WTC11 (cell line): ENCODE measurements at regions not wholly inside any gene's neighbourhood (a gene's known extent, or its start where the extent isn't known, plus 50 kb on each side); places are given as distances from the start of the nearest gene placed in this dataset.

Source experiments
- ATAC-seq: fragments of 200-7000 bp; cut with Tn5 transposase; 2 replicates; pipeline ENCODE4 v1.10.0; 2021; ENCODE audit warnings: mild to moderate bottlenecking, moderate library complexity
- CTCF ChIA-PET: fragments of 300-600 bp; sonication (Branson Sonifier 250); formaldehyde crosslinking; loops from one replicate; lab custom pipeline; 2021; ENCODE audit warnings: antibody characterized with exemption; lab: Charles Lee
- POLR2A ChIA-PET: fragments of 350-600 bp; sonication (Branson Sonifier 250); formaldehyde crosslinking; loops from one replicate; lab custom pipeline; 2021; ENCODE audit warnings: antibody characterized with exemption; lab: Charles Lee
- DNase-seq: peaks from one replicate; pipeline ENCODE4 v3.0.0; 2021; ENCODE audit warnings: low spot score
- H3K27ac Mint-ChIP-seq: 2 replicates; pipeline ENCODE4 v1.8.0; 2021; ENCODE audit warnings: mixed read lengths
- H3K27me3 Mint-ChIP-seq: 2 replicates; pipeline ENCODE4 v1.8.0; 2021; ENCODE audit warnings: low read depth, mild to moderate bottlenecking, moderate library complexity, mixed read lengths
- H3K36me3 Mint-ChIP-seq: 2 replicates; pipeline ENCODE4 v1.8.0; 2021; ENCODE audit warnings: mixed read lengths
- H3K4me1 Mint-ChIP-seq: 2 replicates; pipeline ENCODE4 v1.8.0; 2022; ENCODE audit warnings: mixed read lengths
- H3K4me3 Mint-ChIP-seq: 2 replicates; pipeline ENCODE4 v1.8.0; 2021; ENCODE audit warnings: mild to moderate bottlenecking, moderate library complexity, mixed read lengths
- H3K9me3 Mint-ChIP-seq: 2 replicates; pipeline ENCODE4 v1.8.0; 2021; ENCODE audit warnings: mixed read lengths
- CREM ChIP-seq: sonication (generic); formaldehyde crosslinking; IDR thresholded peaks from 2 replicates; pipeline ENCODE4 v1.8.1; 2022; ENCODE audit warnings: mild to moderate bottlenecking, missing genetic modification reagents, moderate library complexity
- ELF4 ChIP-seq: sonication (generic); formaldehyde crosslinking; IDR thresholded peaks from 2 replicates; pipeline ENCODE4 v1.8.1; 2022; ENCODE audit warnings: low read depth, mild to moderate bottlenecking, moderate library complexity, missing genetic modification reagents
- FOXJ3 ChIP-seq: sonication (generic); formaldehyde crosslinking; IDR thresholded peaks from 2 replicates; pipeline ENCODE4 v1.9.0; 2021; ENCODE audit warnings: missing genetic modification reagents, mild to moderate bottlenecking, borderline replicate concordance
- FOXP1 ChIP-seq: sonication (generic); formaldehyde crosslinking; IDR thresholded peaks from 2 replicates; pipeline ENCODE4 v1.8.0; 2022; ENCODE audit warnings: missing genetic modification reagents, mild to moderate bottlenecking, moderate library complexity, borderline replicate concordance
- GRHL2 ChIP-seq: fragments of 250-450 bp; sonication (Bioruptor Pico); IDR thresholded peaks from 2 replicates; pipeline ENCODE4 v1.8.0; 2022; ENCODE audit warnings: mild to moderate bottlenecking, moderate library complexity; ENCODE audit not compliant: insufficient replicate concordance, severe bottlenecking
- MYBL2 ChIP-seq: sonication (generic); formaldehyde crosslinking; IDR thresholded peaks from 2 replicates; pipeline ENCODE4 v1.8.1; 2023; ENCODE audit warnings: mild to moderate bottlenecking, moderate library complexity, missing genetic modification reagents
- NFE2L1 ChIP-seq: sonication (generic); formaldehyde crosslinking; IDR thresholded peaks from 2 replicates; pipeline ENCODE4 v1.8.1; 2023; ENCODE audit warnings: missing genetic modification reagents
- NFYB ChIP-seq: sonication (generic); formaldehyde crosslinking; conservative IDR thresholded peaks from 2 replicates; pipeline ENCODE4 v1.8.0; 2022; ENCODE audit warnings: low read depth, missing genetic modification reagents
- OVOL2 ChIP-seq: fragments of 250-450 bp; sonication (Bioruptor Pico); IDR thresholded peaks from 2 replicates; pipeline ENCODE4 v1.9.0; 2021; ENCODE audit warnings: mild to moderate bottlenecking, borderline replicate concordance
- TCF7 ChIP-seq: sonication (generic); formaldehyde crosslinking; IDR thresholded peaks from 2 replicates; pipeline ENCODE4 v1.8.0; 2022; ENCODE audit warnings: mild to moderate bottlenecking, low read depth, missing genetic modification reagents, moderate library complexity
- TEAD1 ChIP-seq: sonication (generic); formaldehyde crosslinking; IDR thresholded peaks from 2 replicates; pipeline ENCODE4 v1.8.0; 2022; ENCODE audit warnings: mild to moderate bottlenecking, missing genetic modification reagents
- ZBTB21 ChIP-seq: sonication (generic); formaldehyde crosslinking; IDR thresholded peaks from 2 replicates; pipeline ENCODE4 v1.8.1; 2023; ENCODE audit warnings: mild to moderate bottlenecking, missing genetic modification reagents, borderline replicate concordance
- TF ChIP-seq, protein P1 (sequence below): fragments of 250-450 bp; sonication (Bioruptor Pico); IDR thresholded peaks from 2 replicates; pipeline ENCODE4 v1.9.0; 2021; ENCODE audit warnings: moderate library complexity, mild to moderate bottlenecking, inconsistent platforms, borderline replicate concordance
- TF ChIP-seq, protein P2 (sequence below): fragments of 250-450 bp; sonication (Bioruptor Pico); IDR thresholded peaks from 2 replicates; pipeline ENCODE4 v1.8.0; 2021; ENCODE audit warnings: mild to moderate bottlenecking
- TF ChIP-seq, protein P3 (sequence below): sonication (generic); formaldehyde crosslinking; IDR thresholded peaks from 2 replicates; pipeline ENCODE4 v1.8.1; 2023; ENCODE audit warnings: mild to moderate bottlenecking, moderate library complexity, missing genetic modification reagents
- TF ChIP-seq, protein P4 (sequence below): sonication (generic); formaldehyde crosslinking; IDR thresholded peaks from 2 replicates; pipeline ENCODE4 v1.8.1; 2022; ENCODE audit warnings: low read depth, missing genetic modification reagents, borderline replicate concordance
- TF ChIP-seq, protein P5 (sequence below): sonication (generic); formaldehyde crosslinking; IDR thresholded peaks from 2 replicates; pipeline ENCODE4 v1.8.1; 2022; ENCODE audit warnings: low read depth, mild to moderate bottlenecking, moderate library complexity, missing genetic modification reagents, borderline replicate concordance
- TF ChIP-seq, protein P6 (sequence below): sonication (generic); formaldehyde crosslinking; IDR thresholded peaks from 2 replicates; pipeline ENCODE4 v1.8.1; 2022; ENCODE audit warnings: mild to moderate bottlenecking, moderate library complexity, missing genetic modification reagents
- TF ChIP-seq, protein P7 (sequence below): sonication (generic); formaldehyde crosslinking; IDR thresholded peaks from 2 replicates; pipeline ENCODE4 v1.8.1; 2023; ENCODE audit warnings: mild to moderate bottlenecking, missing genetic modification reagents, moderate library complexity
- TF ChIP-seq, protein P8 (sequence below): sonication (generic); formaldehyde crosslinking; conservative IDR thresholded peaks from 2 replicates; pipeline ENCODE4 v1.8.1; 2022; ENCODE audit warnings: mild to moderate bottlenecking, missing genetic modification reagents
- TF ChIP-seq, protein P9 (sequence below): sonication (generic); formaldehyde crosslinking; IDR thresholded peaks from 2 replicates; pipeline ENCODE4 v1.8.0; 2022; ENCODE audit warnings: mild to moderate bottlenecking, missing genetic modification reagents
- TF ChIP-seq, protein P10 (sequence below): sonication (generic); formaldehyde crosslinking; IDR thresholded peaks from 2 replicates; pipeline ENCODE4 v1.8.1; 2023; ENCODE audit warnings: mild to moderate bottlenecking, missing genetic modification reagents, moderate library complexity

DNA sequence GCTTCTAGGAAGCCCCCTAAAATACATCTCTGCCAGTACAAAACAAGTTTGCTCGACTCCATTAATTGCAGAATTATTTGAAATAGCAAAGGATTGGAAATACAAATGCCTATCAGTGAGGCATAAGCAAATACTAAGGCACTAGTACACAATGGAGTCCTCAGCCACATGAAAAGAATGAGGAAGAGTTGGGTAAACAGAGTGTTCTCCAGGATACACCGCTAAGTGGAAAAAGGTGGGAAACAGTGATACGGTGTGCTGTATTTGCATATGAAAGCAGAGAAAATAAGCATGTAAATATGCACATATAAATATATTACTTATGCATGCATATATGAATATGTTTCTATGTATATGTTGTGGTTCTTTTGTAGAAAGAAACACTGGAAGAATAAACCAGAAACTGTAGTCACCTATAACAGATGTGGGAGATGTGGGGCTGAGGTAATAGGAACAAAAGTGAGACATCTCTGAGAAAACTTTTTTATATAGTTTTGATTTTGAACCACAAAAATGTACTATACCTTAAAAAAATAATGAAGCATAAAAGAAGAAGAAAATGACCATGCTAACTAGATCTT lies 143.4 kb upstream of the MYLIP start (continued):
- TF ChIP-seq GRHL2 (CRISPR knock-in tag) (no peak), TCF7 (CRISPR knock-in tag) (no peak), OVOL2 (CRISPR knock-in tag) (no peak), CREM (CRISPR knock-in tag) (no peak), MYBL2 (CRISPR knock-in tag) (no peak), FOXP1 (CRISPR knock-in tag) (no peak), NFYB (CRISPR knock-in tag) (no peak)
- TF ChIP-seq, protein P1, sequence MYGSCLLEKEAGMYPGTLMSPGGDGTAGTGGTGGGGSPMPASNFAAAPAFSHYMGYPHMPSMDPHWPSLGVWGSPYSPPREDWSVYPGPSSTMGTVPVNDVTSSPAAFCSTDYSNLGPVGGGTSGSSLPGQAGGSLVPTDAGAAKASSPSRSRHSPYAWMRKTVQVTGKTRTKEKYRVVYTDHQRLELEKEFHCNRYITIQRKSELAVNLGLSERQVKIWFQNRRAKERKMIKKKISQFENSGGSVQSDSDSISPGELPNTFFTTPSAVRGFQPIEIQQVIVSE (CRISPR knock-in tag), result no peak
- TF ChIP-seq, protein P2, sequence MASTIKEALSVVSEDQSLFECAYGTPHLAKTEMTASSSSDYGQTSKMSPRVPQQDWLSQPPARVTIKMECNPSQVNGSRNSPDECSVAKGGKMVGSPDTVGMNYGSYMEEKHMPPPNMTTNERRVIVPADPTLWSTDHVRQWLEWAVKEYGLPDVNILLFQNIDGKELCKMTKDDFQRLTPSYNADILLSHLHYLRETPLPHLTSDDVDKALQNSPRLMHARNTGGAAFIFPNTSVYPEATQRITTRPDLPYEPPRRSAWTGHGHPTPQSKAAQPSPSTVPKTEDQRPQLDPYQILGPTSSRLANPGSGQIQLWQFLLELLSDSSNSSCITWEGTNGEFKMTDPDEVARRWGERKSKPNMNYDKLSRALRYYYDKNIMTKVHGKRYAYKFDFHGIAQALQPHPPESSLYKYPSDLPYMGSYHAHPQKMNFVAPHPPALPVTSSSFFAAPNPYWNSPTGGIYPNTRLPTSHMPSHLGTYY (CRISPR knock-in tag), result no peak
- TF ChIP-seq, protein P3, sequence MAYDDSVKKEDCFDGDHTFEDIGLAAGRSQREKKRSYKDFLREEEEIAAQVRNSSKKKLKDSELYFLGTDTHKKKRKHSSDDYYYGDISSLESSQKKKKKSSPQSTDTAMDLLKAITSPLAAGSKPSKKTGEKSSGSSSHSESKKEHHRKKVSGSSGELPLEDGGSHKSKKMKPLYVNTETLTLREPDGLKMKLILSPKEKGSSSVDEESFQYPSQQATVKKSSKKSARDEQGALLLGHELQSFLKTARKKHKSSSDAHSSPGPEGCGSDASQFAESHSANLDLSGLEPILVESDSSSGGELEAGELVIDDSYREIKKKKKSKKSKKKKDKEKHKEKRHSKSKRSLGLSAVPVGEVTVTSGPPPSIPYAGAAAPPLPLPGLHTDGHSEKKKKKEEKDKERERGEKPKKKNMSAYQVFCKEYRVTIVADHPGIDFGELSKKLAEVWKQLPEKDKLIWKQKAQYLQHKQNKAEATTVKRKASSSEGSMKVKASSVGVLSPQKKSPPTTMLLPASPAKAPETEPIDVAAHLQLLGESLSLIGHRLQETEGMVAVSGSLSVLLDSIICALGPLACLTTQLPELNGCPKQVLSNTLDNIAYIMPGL, result no peak
- TF ChIP-seq, protein P4, sequence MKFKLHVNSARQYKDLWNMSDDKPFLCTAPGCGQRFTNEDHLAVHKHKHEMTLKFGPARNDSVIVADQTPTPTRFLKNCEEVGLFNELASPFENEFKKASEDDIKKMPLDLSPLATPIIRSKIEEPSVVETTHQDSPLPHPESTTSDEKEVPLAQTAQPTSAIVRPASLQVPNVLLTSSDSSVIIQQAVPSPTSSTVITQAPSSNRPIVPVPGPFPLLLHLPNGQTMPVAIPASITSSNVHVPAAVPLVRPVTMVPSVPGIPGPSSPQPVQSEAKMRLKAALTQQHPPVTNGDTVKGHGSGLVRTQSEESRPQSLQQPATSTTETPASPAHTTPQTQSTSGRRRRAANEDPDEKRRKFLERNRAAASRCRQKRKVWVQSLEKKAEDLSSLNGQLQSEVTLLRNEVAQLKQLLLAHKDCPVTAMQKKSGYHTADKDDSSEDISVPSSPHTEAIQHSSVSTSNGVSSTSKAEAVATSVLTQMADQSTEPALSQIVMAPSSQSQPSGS (CRISPR knock-in tag), result no peak
- TF ChIP-seq, protein P5, sequence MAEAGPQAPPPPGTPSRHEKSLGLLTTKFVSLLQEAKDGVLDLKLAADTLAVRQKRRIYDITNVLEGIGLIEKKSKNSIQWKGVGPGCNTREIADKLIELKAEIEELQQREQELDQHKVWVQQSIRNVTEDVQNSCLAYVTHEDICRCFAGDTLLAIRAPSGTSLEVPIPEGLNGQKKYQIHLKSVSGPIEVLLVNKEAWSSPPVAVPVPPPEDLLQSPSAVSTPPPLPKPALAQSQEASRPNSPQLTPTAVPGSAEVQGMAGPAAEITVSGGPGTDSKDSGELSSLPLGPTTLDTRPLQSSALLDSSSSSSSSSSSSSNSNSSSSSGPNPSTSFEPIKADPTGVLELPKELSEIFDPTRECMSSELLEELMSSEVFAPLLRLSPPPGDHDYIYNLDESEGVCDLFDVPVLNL (CRISPR knock-in tag), result no peak
- TF ChIP-seq, protein P6, sequence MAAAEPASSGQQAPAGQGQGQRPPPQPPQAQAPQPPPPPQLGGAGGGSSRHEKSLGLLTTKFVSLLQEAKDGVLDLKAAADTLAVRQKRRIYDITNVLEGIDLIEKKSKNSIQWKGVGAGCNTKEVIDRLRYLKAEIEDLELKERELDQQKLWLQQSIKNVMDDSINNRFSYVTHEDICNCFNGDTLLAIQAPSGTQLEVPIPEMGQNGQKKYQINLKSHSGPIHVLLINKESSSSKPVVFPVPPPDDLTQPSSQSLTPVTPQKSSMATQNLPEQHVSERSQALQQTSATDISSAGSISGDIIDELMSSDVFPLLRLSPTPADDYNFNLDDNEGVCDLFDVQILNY (CRISPR knock-in tag), result no peak
- TF ChIP-seq, protein P7, sequence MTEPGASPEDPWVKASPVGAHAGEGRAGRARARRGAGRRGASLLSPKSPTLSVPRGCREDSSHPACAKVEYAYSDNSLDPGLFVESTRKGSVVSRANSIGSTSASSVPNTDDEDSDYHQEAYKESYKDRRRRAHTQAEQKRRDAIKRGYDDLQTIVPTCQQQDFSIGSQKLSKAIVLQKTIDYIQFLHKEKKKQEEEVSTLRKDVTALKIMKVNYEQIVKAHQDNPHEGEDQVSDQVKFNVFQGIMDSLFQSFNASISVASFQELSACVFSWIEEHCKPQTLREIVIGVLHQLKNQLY (CRISPR knock-in tag), result no peak
- TF ChIP-seq, protein P8, sequence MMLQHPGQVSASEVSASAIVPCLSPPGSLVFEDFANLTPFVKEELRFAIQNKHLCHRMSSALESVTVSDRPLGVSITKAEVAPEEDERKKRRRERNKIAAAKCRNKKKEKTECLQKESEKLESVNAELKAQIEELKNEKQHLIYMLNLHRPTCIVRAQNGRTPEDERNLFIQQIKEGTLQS (CRISPR knock-in tag), result no peak

DNA sequence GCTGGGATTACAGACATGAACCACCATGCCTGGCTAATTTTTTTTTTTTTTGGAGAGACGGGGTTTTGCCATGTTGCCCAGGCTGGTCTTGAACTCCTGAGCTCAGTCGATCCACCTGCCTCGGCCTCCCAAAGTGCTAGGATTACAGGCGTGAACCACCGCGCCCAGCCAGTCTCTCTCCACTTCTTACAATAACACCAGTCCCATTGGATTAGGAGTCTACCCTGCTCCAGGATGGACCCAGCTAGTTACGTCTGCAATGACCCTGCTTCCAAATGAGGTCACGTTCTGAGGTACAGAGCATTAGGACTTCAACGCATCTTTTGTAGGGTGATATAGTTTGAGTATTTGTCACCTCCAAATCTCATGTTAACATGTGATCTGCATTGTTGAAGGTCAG lies 146.9 kb upstream of the MYLIP start:
- ChIA-PET CTCF (no interaction called here), POLR2A (no interaction called here)
- DNase-seq (no peak), ATAC-seq (no peak)
- TF ChIP-seq, protein P4 (CRISPR knock-in tag), result no peak
- no peak for TF ChIP-seq ELF4 (CRISPR knock-in tag)
- TF ChIP-seq, protein P8 (CRISPR knock-in tag), result no peak
- no peak for TF ChIP-seq ZBTB21
- no peak for TF ChIP-seq NFE2L1
- TF ChIP-seq, protein P9, sequence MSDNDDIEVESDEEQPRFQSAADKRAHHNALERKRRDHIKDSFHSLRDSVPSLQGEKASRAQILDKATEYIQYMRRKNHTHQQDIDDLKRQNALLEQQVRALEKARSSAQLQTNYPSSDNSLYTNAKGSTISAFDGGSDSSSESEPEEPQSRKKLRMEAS, result no peak
- no peak for TF ChIP-seq TEAD1 (CRISPR knock-in tag)
- no peak for TF ChIP-seq FOXJ3 (CRISPR knock-in tag)
- TF ChIP-seq, protein P10, sequence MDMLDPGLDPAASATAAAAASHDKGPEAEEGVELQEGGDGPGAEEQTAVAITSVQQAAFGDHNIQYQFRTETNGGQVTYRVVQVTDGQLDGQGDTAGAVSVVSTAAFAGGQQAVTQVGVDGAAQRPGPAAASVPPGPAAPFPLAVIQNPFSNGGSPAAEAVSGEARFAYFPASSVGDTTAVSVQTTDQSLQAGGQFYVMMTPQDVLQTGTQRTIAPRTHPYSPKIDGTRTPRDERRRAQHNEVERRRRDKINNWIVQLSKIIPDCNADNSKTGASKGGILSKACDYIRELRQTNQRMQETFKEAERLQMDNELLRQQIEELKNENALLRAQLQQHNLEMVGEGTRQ, result no peak
- Mint-ChIP-seq H3K9me3 (peaks cover 6% of the 10 kb centered on the region; the same call in 1 of the 2 replicates), H3K36me3 (no peaks in the 10 kb centered on the region), H3K4me3 (no peak overlapping the region), H3K27ac (no peak overlapping the region), H3K27me3 (no peaks in the 10 kb centered on the region; the same call in 1 of the 2 replicates), H3K4me1 (peaks cover 17% of the 10 kb centered on the region)
